HG03520 (cell line): ENCODE measurements at regions not wholly inside any gene's neighbourhood (a gene's known extent, or its start where the extent isn't known, plus 50 kb on each side); places are given as distances from the start of the nearest gene placed in this dataset.
"Not testable (repeated sequence)": the region's sequence is repeated elsewhere in the genome, so short reads cannot be mapped to it uniquely, and the experiment has no call there.

Source experiments
- ATAC-seq: cut with Tn5 transposase; IDR thresholded peaks from one replicate; pipeline ENCODE4 v1.9.1; 2021; ENCODE audit warnings: mild to moderate bottlenecking, moderate library complexity; ENCODE audit not compliant: unreplicated experiment

- no peak for ATAC-seq
Observed at GRCh38 chr18:39326772-39327171, 1761.2 kb upstream of the CELF4 start.

GRCh38 chr18:39325973-39326372 lies 1760.4 kb upstream of the CELF4 start:
- no peak for ATAC-seq

- no peak for ATAC-seq
Observed at GRCh38 chr18:39319141-39319540, 1753.5 kb upstream of the CELF4 start.

GRCh38 chr18:39318462-39318861 lies 1752.9 kb upstream of the CELF4 start:
- no peak for ATAC-seq

GRCh38 chr18:39318008-39318407 lies 1752.4 kb upstream of the CELF4 start:
- ATAC-seq, result no peak

- no peak for ATAC-seq
Observed at GRCh38 chr18:39314595-39314994, 1749.0 kb upstream of the CELF4 start.

- no peak for ATAC-seq
Observed at GRCh38 chr18:39313992-39314391, 1748.4 kb upstream of the CELF4 start.

GRCh38 chr18:39311111-39311712 lies 1745.6 kb upstream of the CELF4 start:
- no peak for ATAC-seq

GRCh38 chr18:39308931-39309521 lies 1743.4 kb upstream of the CELF4 start:
- not testable (repeated sequence) for ATAC-seq

GRCh38 chr18:39305766-39306165 lies 1740.2 kb upstream of the CELF4 start:
- no peak for ATAC-seq

GRCh38 chr18:39302481-39302880 lies 1736.9 kb upstream of the CELF4 start:
- ATAC-seq, result no peak

GRCh38 chr18:39299152-39299551 lies 1733.6 kb upstream of the CELF4 start:
- ATAC-seq, result no peak

- ATAC-seq, result no peak
Observed at GRCh38 chr18:39297225-39297624, 1731.6 kb upstream of the CELF4 start.

- no peak for ATAC-seq
Observed at GRCh38 chr18:39296293-39296888, 1730.8 kb upstream of the CELF4 start.

GRCh38 chr18:39276764-39277163 lies 1711.2 kb upstream of the CELF4 start:
- ATAC-seq, result no peak

GRCh38 chr18:39274535-39274934 lies 1708.9 kb upstream of the CELF4 start:
- ATAC-seq, result no peak

- ATAC-seq, result no peak
Observed at GRCh38 chr18:39272230-39272629, 1706.6 kb upstream of the CELF4 start.

GRCh38 chr18:39271654-39272053 lies 1706.1 kb upstream of the CELF4 start:
- no peak for ATAC-seq

- ATAC-seq, result no peak
Observed at GRCh38 chr18:39260565-39260964, 1695.0 kb upstream of the CELF4 start.

GRCh38 chr18:39259736-39260135 lies 1694.1 kb upstream of the CELF4 start:
- no peak for ATAC-seq

- no peak for ATAC-seq
Observed at GRCh38 chr18:39244242-39244641, 1678.6 kb upstream of the CELF4 start.

- ATAC-seq, result no peak
Observed at GRCh38 chr18:39241534-39241933, 1675.9 kb upstream of the CELF4 start.
